ENCODE measurements at regions not wholly inside any gene's neighbourhood (a gene's known extent, or its start where the extent isn't known, plus 50 kb on each side); places are given as distances from the start of the nearest gene placed in this dataset.

- TF ChIP-seq EZH2 (IDR thresholded peaks at IDR 0.05) (no peak), EZH2phosphoT487 (IDR thresholded peaks at IDR 0.05) (no peak), CTCF (IDR thresholded peaks at IDR 0.05) (no peak)
These were observed 825.4 kb upstream of the CDH6 start for GRCh38 chr5:30368064-30368463.
